Kidney capillary endothelial cell (primary cell): ENCODE measurements at regions not wholly inside any gene's neighbourhood (a gene's known extent, or its start where the extent isn't known, plus 50 kb on each side); places are given as distances from the start of the nearest gene placed in this dataset.

ENCODE experiments used
- DNase-seq: peaks from one replicate; pipeline ENCODE4 v3.0.0-alpha.2; 2018; ENCODE audit warnings: low spot score

- DNase-seq = no peak
Observed at GRCh38 chr2:45141883-45142866, 132.9 kb upstream of the SIX2 start.

- DNase-seq = no peak
Observed at GRCh38 chr2:45140675-45141074, 131.4 kb upstream of the SIX2 start.

GRCh38 chr2:45138904-45139303 lies 129.7 kb upstream of the SIX2 start:
- no peak for DNase-seq

- no peak for DNase-seq
Observed at GRCh38 chr2:45137966-45138695, 128.9 kb upstream of the SIX2 start.

- peak; percentile 20 for DNase-seq
Observed at GRCh38 chr2:45134726-45135125, 125.5 kb upstream of the SIX2 start.

GRCh38 chr2:45134014-45134413 lies 124.8 kb upstream of the SIX2 start:
- DNase-seq = no peak

- DNase-seq = no peak
Observed at GRCh38 chr2:45132551-45132950, 123.3 kb upstream of the SIX2 start.

GRCh38 chr2:45131587-45131986 lies 122.3 kb upstream of the SIX2 start:
- no peak for DNase-seq

- DNase-seq = no peak
Observed at GRCh38 chr2:45130736-45131135, 121.5 kb upstream of the SIX2 start.

- DNase-seq = peak; percentile 70
Observed at GRCh38 chr2:45128580-45128997, 119.3 kb upstream of the SIX2 start.

GRCh38 chr2:45127891-45128290 lies 118.6 kb upstream of the SIX2 start:
- no peak for DNase-seq

GRCh38 chr2:45127321-45127720 lies 118.1 kb upstream of the SIX2 start:
- no peak for DNase-seq

- no peak for DNase-seq
Observed at GRCh38 chr2:45125232-45125631, 116.0 kb upstream of the SIX2 start.

GRCh38 chr2:45124456-45124855 lies 115.2 kb upstream of the SIX2 start:
- DNase-seq = no peak

- DNase-seq = no peak
Observed at GRCh38 chr2:45123521-45124191, 114.4 kb upstream of the SIX2 start.

GRCh38 chr2:45123065-45123464 lies 113.8 kb upstream of the SIX2 start:
- no peak for DNase-seq

GRCh38 chr2:45121236-45121927 lies 112.1 kb upstream of the SIX2 start:
- no peak for DNase-seq

GRCh38 chr2:45120546-45120945 lies 111.3 kb upstream of the SIX2 start:
- no peak for DNase-seq

- no peak for DNase-seq
Observed at GRCh38 chr2:45119855-45120254, 110.6 kb upstream of the SIX2 start.

- DNase-seq = no peak
Observed at GRCh38 chr2:45119038-45119437, 109.8 kb upstream of the SIX2 start.

GRCh38 chr2:45117383-45117782 lies 108.1 kb upstream of the SIX2 start:
- DNase-seq = no peak

- no peak for DNase-seq
Observed at GRCh38 chr2:45115181-45115580, 105.9 kb upstream of the SIX2 start.
